Ovary (tissue), 7 donors: ENCODE measurements at regions not wholly inside any gene's neighbourhood (a gene's known extent, or its start where the extent isn't known, plus 50 kb on each side); places are given as distances from the start of the nearest gene placed in this dataset.

Experiments used
- DNase-seq, 5 donors: peaks; one replicate each; pipeline ENCODE4 v3.0.0-alpha.2; 2019 to 2020
- H3K27ac ChIP-seq, 2 donors: fragments of 200-600 bp; one replicate each; pipeline versions ENCODE4 v1.5.1 to v1.8.0; 2019 to 2022
- H3K27me3 ChIP-seq: fragments of 200-600 bp; one replicate; pipeline ENCODE4 v1.8.0; 2022
- H3K36me3 ChIP-seq: fragments of 200-600 bp; sonication (generic); one replicate; pipeline ENCODE4 v1.5.1; 2019
- H3K4me1 ChIP-seq: one replicate; pipeline ENCODE4 v1.8.1; 2013; ENCODE audit warnings: mild to moderate bottlenecking, moderate library complexity; ENCODE audit not compliant: insufficient read depth
- H3K4me3 ChIP-seq: fragments of 200-600 bp; sonication (generic); one replicate; pipeline ENCODE4 v1.5.1; 2017
- H3K9me3 ChIP-seq, 2 donors: fragments of 200-600 bp in 1 of 2; sonication (generic) in 1 of 2; one replicate each; pipeline versions ENCODE4 v1.5.1 to v1.8.1; 2013 to 2019; ENCODE audit warnings: mild to moderate bottlenecking in 1 of 2, moderate library complexity in 1 of 2
- EP300 ChIP-seq: sonication (generic); formaldehyde crosslinking; IDR thresholded peaks from one replicate; pipeline ENCODE4 v1.6.1; 2017; ENCODE audit warnings: antibody characterized with exemption
- POLR2A ChIP-seq: fragments of 450-650 bp; IDR thresholded peaks from one replicate; pipeline ENCODE4 v1.6.1; 2017; ENCODE audit warnings: antibody characterized with exemption, mild to moderate bottlenecking, moderate library complexity
- WGBS, 3 donors: extraction: QIAGEN DNeasy Blood & Tissue Kit in 1 of 3; methylation state at CpG; one replicate each; pipeline versions ENCODE4 v1.1.5 to v1.1.7; 2013 to 2017; 5-methylcytosine and 5-hydroxymethylcytosine counted together
- intact Hi-C, 4 donors: fragments of 100-400 bp; cut with DNase I; formaldehyde crosslinking; loops; one replicate each; pipeline versions ENCODE4 v1.11.0 to v1.15.1; 2022 to 2023
- TF ChIP-seq, protein P1 (sequence below), 3 donors: fragments of 450-650 bp in 2 of 3; fragments of 200-600 bp in 1 of 3; IDR thresholded peaks; one replicate each; pipeline versions ENCODE4 v1.5.1 to v1.8.0; 2016 to 2022; ENCODE audit warnings: antibody characterized with exemption in 3 of 3, mild to moderate bottlenecking in 1 of 3
- donor health status: DM: no; HTN: no; CAD: no; lungs with moderate emphysema.
- donor health status: DM: no; HTN: no; CAD: no.
- donor health status: Bipolar disorder and iron deficiency.
- donor health status: DM: no; HTN: no; CAD: no.
- donor health status: DM: yes; HTN: yes; CAD: no.

DNA sequence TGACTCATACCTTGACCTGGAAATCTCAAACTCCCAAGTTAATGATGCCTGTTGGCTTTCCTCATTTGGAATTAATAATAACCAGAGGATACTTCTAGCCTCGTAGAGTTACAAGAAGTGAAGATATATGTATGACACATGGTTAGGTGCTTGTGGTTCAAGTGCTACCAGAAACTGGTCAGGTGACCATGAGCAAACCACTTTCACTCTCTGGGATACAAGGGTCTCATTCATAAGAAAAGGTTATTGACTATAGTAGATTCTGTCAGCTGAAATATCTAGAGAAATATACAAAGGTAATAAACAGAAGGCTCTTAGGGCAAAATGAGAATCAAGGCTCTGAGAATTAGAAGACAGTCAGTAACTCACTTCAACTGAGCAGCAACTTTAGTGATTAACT is 233.3 kb downstream of the KCNA4 start:
- WGBS, 3 donors, result 5 to 28% (median 10%) methylated on average over 1 of the region's 1 CpG

DNA sequence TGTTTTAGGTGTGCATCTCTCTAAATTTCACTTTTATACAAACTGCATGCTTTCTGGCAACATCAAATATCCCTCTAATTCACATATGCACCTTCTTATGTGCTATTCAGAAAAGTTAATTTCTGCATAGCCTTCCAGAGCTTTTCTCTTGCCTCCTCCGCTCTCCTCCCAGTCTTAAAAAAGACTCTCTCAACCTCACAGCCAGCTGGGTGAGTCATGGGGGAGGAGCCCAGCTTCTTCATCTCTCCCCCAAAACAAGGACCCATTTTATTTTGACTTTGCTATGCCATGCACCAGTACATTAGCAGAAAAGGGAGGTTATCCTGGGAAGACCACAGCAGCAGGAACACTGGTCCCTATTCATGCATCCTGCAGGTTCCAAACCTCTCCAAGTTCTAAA is 234.4 kb downstream of the KCNA4 start:
- H3K27ac ChIP-seq, result no peak overlapping the region

More for the DNA sequence above, 233.3 kb downstream of the KCNA4 start:
- intact Hi-C loops, result no loop called here
- Histone ChIP-seq H3K27me3 (no peaks in the 10 kb centered on the region), H3K4me1 (no peaks in the 10 kb centered on the region), H3K27ac (no peak overlapping the region), H3K4me3 (no peak overlapping the region), H3K36me3 (no peaks in the 10 kb centered on the region), H3K9me3 (no peaks in the 10 kb centered on the region)
- no peak for TF ChIP-seq EP300
- TF ChIP-seq, protein P1, sequence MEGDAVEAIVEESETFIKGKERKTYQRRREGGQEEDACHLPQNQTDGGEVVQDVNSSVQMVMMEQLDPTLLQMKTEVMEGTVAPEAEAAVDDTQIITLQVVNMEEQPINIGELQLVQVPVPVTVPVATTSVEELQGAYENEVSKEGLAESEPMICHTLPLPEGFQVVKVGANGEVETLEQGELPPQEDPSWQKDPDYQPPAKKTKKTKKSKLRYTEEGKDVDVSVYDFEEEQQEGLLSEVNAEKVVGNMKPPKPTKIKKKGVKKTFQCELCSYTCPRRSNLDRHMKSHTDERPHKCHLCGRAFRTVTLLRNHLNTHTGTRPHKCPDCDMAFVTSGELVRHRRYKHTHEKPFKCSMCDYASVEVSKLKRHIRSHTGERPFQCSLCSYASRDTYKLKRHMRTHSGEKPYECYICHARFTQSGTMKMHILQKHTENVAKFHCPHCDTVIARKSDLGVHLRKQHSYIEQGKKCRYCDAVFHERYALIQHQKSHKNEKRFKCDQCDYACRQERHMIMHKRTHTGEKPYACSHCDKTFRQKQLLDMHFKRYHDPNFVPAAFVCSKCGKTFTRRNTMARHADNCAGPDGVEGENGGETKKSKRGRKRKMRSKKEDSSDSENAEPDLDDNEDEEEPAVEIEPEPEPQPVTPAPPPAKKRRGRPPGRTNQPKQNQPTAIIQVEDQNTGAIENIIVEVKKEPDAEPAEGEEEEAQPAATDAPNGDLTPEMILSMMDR (IDR thresholded peaks at IDR 0.05), result no peak
- no peak for TF ChIP-seq POLR2A
- DNase-seq, result no peak

DNA sequence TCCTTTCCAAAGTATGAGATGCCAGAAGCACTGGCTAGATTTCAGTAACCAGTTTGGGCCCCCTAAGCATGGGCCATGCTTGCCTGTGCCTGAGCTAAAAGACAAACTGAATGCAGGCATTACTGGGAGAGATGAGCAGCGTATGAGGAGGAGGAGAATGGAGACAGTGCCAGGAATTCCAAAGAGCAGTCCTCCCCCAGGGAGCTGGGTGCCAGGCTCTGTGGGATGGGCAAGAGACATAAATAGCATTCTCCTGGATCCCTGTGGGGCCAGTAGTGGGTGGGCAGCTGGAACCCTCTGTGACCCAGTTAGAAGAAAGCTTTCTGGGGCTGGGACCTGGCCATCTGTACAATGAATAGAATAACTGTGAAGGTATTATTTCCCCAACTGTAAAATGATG is 235.6 kb downstream of the KCNA4 start:
- WGBS, 3 donors, result 14 to 42% (median 24%) methylated on average over 1 of the region's 1 CpG
- intact Hi-C loops, result no loop called here
- no peak for DNase-seq

More for the DNA sequence above, 234.4 kb downstream of the KCNA4 start:
- Histone ChIP-seq H3K27me3 (no peaks in the 10 kb centered on the region), H3K4me3 (no peak overlapping the region), H3K4me1 (no peaks in the 10 kb centered on the region), H3K36me3 (no peaks in the 10 kb centered on the region), H3K9me3 (no peaks in the 10 kb centered on the region)
- intact Hi-C loops, result no loop called here
- 61 to 68% (median 62%) methylated on average over 1 of the region's 1 CpG for WGBS, 3 donors
- TF ChIP-seq EP300, result no peak
- TF ChIP-seq, protein P1 (IDR thresholded peaks at IDR 0.05), result no peak
- TF ChIP-seq POLR2A, result no peak
- no peak for DNase-seq

DNA sequence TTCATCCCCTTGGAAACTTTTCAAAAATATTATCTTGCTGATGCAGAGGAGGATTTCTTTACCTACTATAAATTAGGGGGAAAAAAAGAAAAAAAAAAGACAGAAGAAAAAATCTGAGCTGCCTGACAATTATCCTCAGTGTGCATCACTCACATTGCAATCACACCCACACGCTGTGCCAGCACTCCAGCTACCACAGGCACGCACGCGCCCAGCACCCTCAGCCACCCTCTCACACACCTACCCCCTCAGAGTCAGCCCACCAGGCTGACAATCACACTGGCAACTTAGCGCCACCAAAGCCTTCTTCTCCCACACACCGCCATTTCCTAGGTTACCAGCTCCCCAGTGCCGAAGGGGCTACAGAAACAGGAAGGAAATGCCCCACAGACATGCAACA is 236.1 kb downstream of the KCNA4 start:
- no peaks in the 10 kb centered on the region for H3K27me3 ChIP-seq
- DNase-seq, result no peak
- 6 to 28% (median 9%) methylated on average over 7 of the region's 7 CpGs for WGBS, 3 donors
- H3K36me3 ChIP-seq, result no peaks in the 10 kb centered on the region
- no peak overlapping the region for H3K4me3 ChIP-seq
- H3K9me3 ChIP-seq, result no peaks in the 10 kb centered on the region
- intact Hi-C loops, result no loop called here
- TF ChIP-seq, protein P1 (IDR thresholded peaks at IDR 0.05), result no peak
- TF ChIP-seq EP300, result no peak
- TF ChIP-seq POLR2A, result no peak
- H3K4me1 ChIP-seq, result no peaks in the 10 kb centered on the region
- no peak overlapping the region for H3K27ac ChIP-seq

More for the DNA sequence above, 235.6 kb downstream of the KCNA4 start:
- H3K9me3 ChIP-seq, result no peaks in the 10 kb centered on the region
- H3K4me3 ChIP-seq, result no peak overlapping the region
- no peaks in the 10 kb centered on the region for H3K36me3 ChIP-seq
- TF ChIP-seq EP300, result no peak
- TF ChIP-seq, protein P1 (IDR thresholded peaks at IDR 0.05), result no peak
- TF ChIP-seq POLR2A, result no peak
- no peaks in the 10 kb centered on the region for H3K4me1 ChIP-seq
- no peak overlapping the region for H3K27ac ChIP-seq
- H3K27me3 ChIP-seq, result no peaks in the 10 kb centered on the region
